Occipital lobe (tissue), 1 donor: ENCODE measurements at regions not wholly inside any gene's neighbourhood (a gene's known extent, or its start where the extent isn't known, plus 50 kb on each side); places are given as distances from the start of the nearest gene placed in this dataset.
A peak's percentile ranks its signal among the peaks of the same experiment; 100 is the strongest.

Experiments used
- DNase-seq: peaks from one replicate; lab custom pipeline; 2025; lab: John Stamatoyannopoulos, UW

GRCh38 chr10:25661632-25662031 is 272.4 kb upstream of the MYO3A start:
- no peak for DNase-seq

- DNase-seq, result no peak
Observed at GRCh38 chr10:25666276-25666675, 267.8 kb upstream of the MYO3A start.

GRCh38 chr10:25675204-25675603 is 258.8 kb upstream of the MYO3A start:
- DNase-seq, result no peak

GRCh38 chr10:25675615-25676014 is 258.4 kb upstream of the MYO3A start:
- no peak for DNase-seq

- no peak for DNase-seq
Observed at GRCh38 chr10:25678220-25678619, 255.8 kb upstream of the MYO3A start.

- no peak for DNase-seq
Observed at GRCh38 chr10:25678666-25679065, 255.4 kb upstream of the MYO3A start.

- DNase-seq, result peak; percentile 56
Observed at GRCh38 chr10:25682203-25682851, 251.7 kb upstream of the MYO3A start.

GRCh38 chr10:25683344-25683743 is 250.7 kb upstream of the MYO3A start:
- no peak for DNase-seq

GRCh38 chr10:25687521-25687920 is 246.5 kb upstream of the MYO3A start:
- DNase-seq, result no peak

GRCh38 chr10:25689346-25690100 is 244.5 kb upstream of the MYO3A start:
- no peak for DNase-seq

- DNase-seq, result no peak
Observed at GRCh38 chr10:25692761-25693160, 241.3 kb upstream of the MYO3A start.

GRCh38 chr10:25694206-25694933 is 239.7 kb upstream of the MYO3A start:
- no peak for DNase-seq

- no peak for DNase-seq
Observed at GRCh38 chr10:25694971-25695370, 239.1 kb upstream of the MYO3A start.

GRCh38 chr10:25695586-25695985 is 238.4 kb upstream of the MYO3A start:
- DNase-seq, result no peak

- no peak for DNase-seq
Observed at GRCh38 chr10:25696013-25696708, 237.9 kb upstream of the MYO3A start.

GRCh38 chr10:25697412-25697811 is 236.6 kb upstream of the MYO3A start:
- no peak for DNase-seq

GRCh38 chr10:25698638-25699037 is 235.4 kb upstream of the MYO3A start:
- DNase-seq, result no peak

GRCh38 chr10:25699631-25700030 is 234.4 kb upstream of the MYO3A start:
- DNase-seq, result no peak

GRCh38 chr10:25701652-25702051 is 232.4 kb upstream of the MYO3A start:
- DNase-seq, result no peak

GRCh38 chr10:25704622-25705021 is 229.4 kb upstream of the MYO3A start:
- DNase-seq, result no peak

- DNase-seq, result no peak
Observed at GRCh38 chr10:25707572-25707971, 226.5 kb upstream of the MYO3A start.
